Tibial nerve (tissue), 4 donors: ENCODE measurements at regions not wholly inside any gene's neighbourhood (a gene's known extent, or its start where the extent isn't known, plus 50 kb on each side); places are given as distances from the start of the nearest gene placed in this dataset.

Experiments
- DNase-seq, 2 donors: peaks; one replicate each; pipeline ENCODE4 v3.0.0-alpha.2; 2019; ENCODE audit warnings: low spot score in 2 of 2
- H3K27ac ChIP-seq, 4 donors: fragments of 200-600 bp; sonication (generic) in 3 of 4; one replicate each; pipeline ENCODE4 v1.5.1; 2017 to 2019; ENCODE audit warnings: mild to moderate bottlenecking in 1 of 4
- H3K27me3 ChIP-seq, 2 donors: fragments of 200-600 bp; sonication (generic) in 1 of 2; one replicate each; pipeline versions ENCODE4 v1.5.1 to v1.6.0; 2017 to 2019
- H3K36me3 ChIP-seq, 3 donors: fragments of 200-600 bp; sonication (generic); one replicate each; pipeline ENCODE4 v1.5.1; 2018 to 2019
- H3K4me1 ChIP-seq, 4 donors: fragments of 200-600 bp; sonication (generic) in 3 of 4; one replicate each; pipeline ENCODE4 v1.5.1; 2017 to 2019
- H3K4me3 ChIP-seq, 4 donors: fragments of 200-600 bp; sonication (generic) in 3 of 4; one replicate each; pipeline ENCODE4 v1.5.1; 2017 to 2019; ENCODE audit warnings: mild to moderate bottlenecking in 1 of 4, moderate library complexity in 1 of 4
- H3K9me3 ChIP-seq, 4 donors: fragments of 200-600 bp; sonication (generic) in 3 of 4; one replicate each; pipeline ENCODE4 v1.5.1; 2017 to 2019
- EP300 ChIP-seq, 2 donors: sonication (generic); formaldehyde crosslinking; IDR thresholded peaks; one replicate each; pipeline ENCODE4 v1.6.1; 2017; ENCODE audit warnings: antibody characterized with exemption in 2 of 2, mild to moderate bottlenecking in 1 of 2
- POLR2A ChIP-seq, 2 donors: fragments of 450-650 bp; IDR thresholded peaks; one replicate each; pipeline ENCODE4 v1.6.1; 2017; ENCODE audit warnings: antibody characterized with exemption in 2 of 2, mild to moderate bottlenecking in 2 of 2, moderate library complexity in 2 of 2
- WGBS, 2 donors: methylation state at CpG; one replicate each; pipeline ENCODE4 v1.1.5; 2018; 5-methylcytosine and 5-hydroxymethylcytosine counted together
- TF ChIP-seq, protein P1 (sequence below), 5 experiments: fragments of 200-600 bp in 3 of 5; fragments of 450-650 bp in 2 of 5; sonication (generic) in 3 of 5; IDR thresholded peaks; one replicate each; pipeline ENCODE4 v1.5.1; 2016 to 2019; ENCODE audit warnings: antibody characterized with exemption in 5 of 5, mild to moderate bottlenecking in 3 of 5, moderate library complexity in 2 of 5

DNA sequence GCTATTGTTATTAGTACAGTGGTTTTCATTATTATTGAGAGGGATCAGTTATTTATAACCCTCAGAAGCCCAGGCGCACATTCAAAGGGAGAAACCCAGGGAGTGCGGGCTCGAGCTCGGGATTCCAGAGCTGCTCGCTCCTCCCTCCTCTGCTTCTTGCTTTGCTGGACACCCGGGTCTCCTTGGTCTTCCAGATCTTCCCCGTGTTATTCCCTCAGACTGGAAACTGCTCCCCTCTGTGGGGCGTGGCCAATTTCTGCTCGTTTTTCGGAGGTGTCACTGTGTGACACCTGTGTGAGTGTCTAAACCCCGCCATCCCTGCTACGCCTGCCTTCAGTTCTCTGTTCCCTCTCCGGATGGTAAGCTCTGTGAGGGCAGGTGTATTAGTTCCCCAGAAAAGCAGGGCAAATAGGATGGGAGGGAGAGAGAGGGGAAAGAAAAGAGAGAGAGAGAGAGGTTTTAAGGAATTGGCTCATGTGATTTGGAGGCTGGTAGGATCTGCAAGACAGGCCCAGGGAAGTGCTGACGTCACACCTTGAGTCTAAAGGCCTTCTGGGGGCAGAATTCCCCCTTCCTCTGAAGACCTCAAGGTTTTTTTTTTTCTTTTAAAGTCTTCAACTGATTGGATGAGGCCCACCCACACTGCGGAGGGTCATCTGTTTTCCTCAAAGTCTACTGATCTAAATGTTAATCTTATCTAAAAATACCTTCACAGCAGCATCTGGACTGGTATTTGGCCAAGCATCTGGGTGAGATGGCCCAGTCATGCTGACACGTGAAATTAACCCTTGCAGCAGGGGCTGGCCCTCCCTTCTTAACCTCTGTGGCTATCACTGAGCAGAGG, 457.3 kb upstream of the ID2 start:
- H3K4me1 ChIP-seq, result peaks cover 0 to 11% (median 0%) of the 10 kb centered on the region in 4 donors
- no peak overlapping the region for H3K4me3 ChIP-seq
- no peaks in the 10 kb centered on the region for H3K27me3 ChIP-seq
- H3K9me3 ChIP-seq, result no peaks in the 10 kb centered on the region
- DNase-seq, result no peak
- no peak overlapping the region for H3K27ac ChIP-seq
- WGBS, 2 donors, result 79 to 80% methylated on average over 16 of the region's 16 CpGs
- TF ChIP-seq EP300 (IDR thresholded peaks at IDR 0.05) (no peak), POLR2A (IDR thresholded peaks at IDR 0.05) (no peak)
- TF ChIP-seq, protein P1, sequence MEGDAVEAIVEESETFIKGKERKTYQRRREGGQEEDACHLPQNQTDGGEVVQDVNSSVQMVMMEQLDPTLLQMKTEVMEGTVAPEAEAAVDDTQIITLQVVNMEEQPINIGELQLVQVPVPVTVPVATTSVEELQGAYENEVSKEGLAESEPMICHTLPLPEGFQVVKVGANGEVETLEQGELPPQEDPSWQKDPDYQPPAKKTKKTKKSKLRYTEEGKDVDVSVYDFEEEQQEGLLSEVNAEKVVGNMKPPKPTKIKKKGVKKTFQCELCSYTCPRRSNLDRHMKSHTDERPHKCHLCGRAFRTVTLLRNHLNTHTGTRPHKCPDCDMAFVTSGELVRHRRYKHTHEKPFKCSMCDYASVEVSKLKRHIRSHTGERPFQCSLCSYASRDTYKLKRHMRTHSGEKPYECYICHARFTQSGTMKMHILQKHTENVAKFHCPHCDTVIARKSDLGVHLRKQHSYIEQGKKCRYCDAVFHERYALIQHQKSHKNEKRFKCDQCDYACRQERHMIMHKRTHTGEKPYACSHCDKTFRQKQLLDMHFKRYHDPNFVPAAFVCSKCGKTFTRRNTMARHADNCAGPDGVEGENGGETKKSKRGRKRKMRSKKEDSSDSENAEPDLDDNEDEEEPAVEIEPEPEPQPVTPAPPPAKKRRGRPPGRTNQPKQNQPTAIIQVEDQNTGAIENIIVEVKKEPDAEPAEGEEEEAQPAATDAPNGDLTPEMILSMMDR (IDR thresholded peaks at IDR 0.05), result no peak
- H3K36me3 ChIP-seq, result no peaks in the 10 kb centered on the region

DNA sequence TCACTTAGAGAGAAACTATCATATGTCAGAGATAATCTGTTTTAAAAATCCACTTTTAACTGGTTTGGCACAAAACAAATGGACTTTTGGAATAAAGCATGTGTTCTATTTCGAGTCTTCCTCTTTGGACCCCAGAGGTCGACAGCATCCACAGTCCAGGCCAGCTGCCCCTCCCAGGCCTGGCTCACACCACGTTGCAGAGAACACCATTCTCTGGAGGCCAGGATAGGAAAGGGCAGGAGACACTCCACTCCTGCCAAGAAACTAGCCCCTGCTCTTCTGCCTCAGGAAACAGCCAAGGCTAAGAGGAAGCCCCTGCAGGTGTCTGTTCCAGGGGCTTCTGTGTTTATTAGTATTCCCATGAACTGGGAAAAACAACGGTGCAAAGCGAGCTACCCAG, 456.6 kb upstream of the ID2 start:
- H3K36me3 ChIP-seq, result no peaks in the 10 kb centered on the region
- H3K27me3 ChIP-seq, result no peaks in the 10 kb centered on the region
- no peak overlapping the region for H3K27ac ChIP-seq
- no peak for DNase-seq
- TF ChIP-seq POLR2A (IDR thresholded peaks at IDR 0.05), result no peak
- no peak for TF ChIP-seq EP300 (IDR thresholded peaks at IDR 0.05)
- TF ChIP-seq, protein P1 (IDR thresholded peaks at IDR 0.05), result no peak
- WGBS, 2 donors, result 48 to 50% methylated on average over 5 of the region's 5 CpGs
- no peak overlapping the region for H3K4me3 ChIP-seq
- H3K9me3 ChIP-seq, result no peaks in the 10 kb centered on the region
- H3K4me1 ChIP-seq, result peaks cover 0 to 18% (median 0%) of the 10 kb centered on the region in 4 donors

DNA sequence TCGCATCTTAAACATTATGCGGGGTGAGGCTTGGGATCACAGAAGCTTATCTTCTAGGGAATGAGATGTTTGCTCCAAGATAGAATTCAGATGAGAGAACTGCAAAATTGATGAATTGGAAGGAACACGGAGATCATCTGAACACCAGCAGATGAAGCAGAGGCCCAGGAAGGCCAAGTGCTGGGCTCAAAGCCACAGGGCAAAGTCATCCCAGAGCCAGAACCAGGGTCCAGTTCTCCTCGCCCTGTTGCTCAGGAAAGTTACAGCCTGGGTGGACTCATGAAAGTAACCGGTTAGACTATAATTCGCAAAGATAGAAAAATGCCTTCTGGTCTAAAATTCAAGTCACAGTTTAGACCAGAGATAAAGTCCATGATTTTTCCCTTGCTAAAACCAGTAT, 456.1 kb upstream of the ID2 start:
- H3K27me3 ChIP-seq, result no peaks in the 10 kb centered on the region
- WGBS, 2 donors, result 81 to 91% methylated on average over 6 of the region's 6 CpGs
- H3K27ac ChIP-seq, result no peak overlapping the region
- H3K4me3 ChIP-seq, result no peak overlapping the region
- TF ChIP-seq, protein P1 (IDR thresholded peaks at IDR 0.05), result no peak
- TF ChIP-seq EP300 (IDR thresholded peaks at IDR 0.05) (no peak), POLR2A (IDR thresholded peaks at IDR 0.05) (no peak)
- no peak for DNase-seq
- no peaks in the 10 kb centered on the region for H3K36me3 ChIP-seq
- H3K9me3 ChIP-seq, result no peaks in the 10 kb centered on the region
- H3K4me1 ChIP-seq, result peaks cover 0 to 18% (median 0%) of the 10 kb centered on the region in 4 donors

DNA sequence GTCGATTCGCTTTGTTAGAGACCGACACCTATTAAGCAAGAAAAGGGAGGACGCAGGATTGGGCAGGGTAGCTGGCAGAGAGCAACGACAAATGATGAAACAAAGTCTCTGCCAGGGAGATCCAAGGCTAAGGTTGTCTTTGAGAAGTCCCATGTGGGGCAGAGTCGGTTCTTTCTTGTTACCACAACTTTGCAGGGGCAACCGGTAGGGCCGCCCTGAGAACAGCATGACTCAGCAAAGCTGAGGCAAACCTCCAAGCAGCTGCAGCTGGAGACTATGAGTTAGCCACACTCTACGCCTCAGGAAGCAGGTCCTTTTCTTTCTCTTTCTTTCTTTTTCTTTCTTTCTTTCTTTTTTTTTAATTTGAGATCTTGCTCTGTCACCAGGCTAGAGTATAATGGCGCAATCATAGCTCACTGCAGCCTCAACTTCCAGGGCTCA, 452.3 kb upstream of the ID2 start:
- DNase-seq, result peak; percentile 53 to 61
- WGBS, 2 donors, result 56 to 63% methylated on average over 10 of the region's 10 CpGs
- Histone ChIP-seq H3K4me3 (no peak overlapping the region), H3K36me3 (no peaks in the 10 kb centered on the region), H3K4me1 (peaks cover 0 to 18% (median 0%) of the 10 kb centered on the region in 4 donors), H3K9me3 (no peaks in the 10 kb centered on the region), H3K27ac (no peak overlapping the region), H3K27me3 (no peaks in the 10 kb centered on the region)
- TF ChIP-seq, protein P1 (IDR thresholded peaks at IDR 0.05), result no peak
- TF ChIP-seq EP300 (IDR thresholded peaks at IDR 0.05) (peak in 1 of 2 donors; percentile 57), POLR2A (IDR thresholded peaks at IDR 0.05) (no peak)

DNA sequence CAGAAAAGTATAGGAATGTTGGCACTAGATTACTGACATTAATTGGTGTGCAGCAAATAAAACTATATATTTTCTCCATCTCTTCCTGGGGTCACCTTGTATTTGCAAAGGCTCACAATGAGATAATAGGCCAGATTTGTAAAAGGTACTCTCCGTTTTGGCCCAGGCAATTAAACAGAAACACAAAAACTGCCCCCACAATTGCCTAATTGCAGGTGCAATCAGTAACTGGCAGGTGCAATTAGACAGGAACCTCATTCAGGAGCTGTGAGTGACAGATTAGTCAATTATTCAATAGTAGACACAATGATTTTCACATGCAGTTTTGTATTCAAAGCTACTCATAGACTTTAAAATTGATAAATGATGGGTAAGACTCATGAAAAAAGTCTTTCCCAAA, 451.4 kb upstream of the ID2 start:
- Histone ChIP-seq H3K4me1 (peaks cover 0 to 18% (median 0%) of the 10 kb centered on the region in 4 donors), H3K36me3 (no peaks in the 10 kb centered on the region), H3K4me3 (no peak overlapping the region), H3K27ac (no peak overlapping the region), H3K9me3 (no peaks in the 10 kb centered on the region), H3K27me3 (no peaks in the 10 kb centered on the region)
- no peak for DNase-seq
- TF ChIP-seq EP300 (IDR thresholded peaks at IDR 0.05) (no peak), POLR2A (IDR thresholded peaks at IDR 0.05) (no peak)
- TF ChIP-seq, protein P1 (IDR thresholded peaks at IDR 0.05), result no peak
- whole genome bisulfite sequencing, 2 donors, result 94% methylated on average over 1 of the region's 1 CpG
